ENCODE measurements at regions not wholly inside any gene's neighbourhood (a gene's known extent, or its start where the extent isn't known, plus 50 kb on each side); places are given as distances from the start of the nearest gene placed in this dataset.

GRCh38 chr12:98180603-98181002 lies 334.8 kb upstream of the TMPO start:
- BruUV-seq (replicated peaks), result no TSS peak
- H3K4me1 ChIP-seq (replicated peaks in 1 of 2; ENCODE audit: control insufficient read depth in 2 of 2, insufficient read depth in 2 of 2, low read length in 2 of 2), result no peaks in the 10 kb centered on the region
- CTCF ChIA-PET (ENCODE audit: low intra/inter-chr PET ratio), result no interaction called here

More at GRCh38 chr12:98180603-98181002, 334.8 kb upstream of the TMPO start:
- in situ Hi-C loops (cut with MboI) (no loop called here), intact Hi-C loops (cut with micrococcal nuclease) (no loop called here)
- Histone ChIP-seq H3K4me2 (ENCODE audit: insufficient read depth, low read length) (no peak overlapping the region), H3K9me1 (ENCODE audit: control insufficient read depth, insufficient read depth, low read length) (no peaks in the 10 kb centered on the region), H3K27me3 (ENCODE audit: control insufficient read depth in 2 of 2, insufficient read depth in 2 of 2, low read length in 2 of 2) (no peaks in the 10 kb centered on the region), H3K4me3 (no peak overlapping the region), H4K20me1 (replicated peaks; ENCODE audit: control insufficient read depth, insufficient read depth, low read length) (no peaks in the 10 kb centered on the region), H3K9ac (ENCODE audit: insufficient read depth in 1 of 2, low read depth in 2 of 2, low read length in 2 of 2) (no peak overlapping the region), H3K36me3 (ENCODE audit: control insufficient read depth, insufficient read depth, low read length) (no peaks in the 10 kb centered on the region), H3K27ac (ENCODE audit: extremely low read depth, low read depth, low read length) (no peak overlapping the region), H2AFZ (ENCODE audit: low read depth, low read length) (no peak overlapping the region), H3K9me3 (replicated peaks; ENCODE audit: control insufficient read depth, insufficient read depth, low read depth, low read length) (no peaks in the 10 kb centered on the region; the same call in 1 of the 2 replicates), H3K79me2 (ENCODE audit: control insufficient read depth, insufficient read depth, low read length) (no peaks in the 10 kb centered on the region)
- ATAC-seq, result no peak
- WGBS (ENCODE audit: insufficient coverage, low coverage, missing lambda C conversion rate), result 0% methylated on average over 13 of the region's 13 CpGs
- TF ChIP-seq FOXP1 (CRISPR knock-in tag; IDR thresholded peaks at IDR 0.05) (no peak), NONO (IDR thresholded peaks at IDR 0.05; ENCODE audit: low read depth in 2 of 2, low read length in 1 of 2) (no peak), BDP1 (IDR thresholded peaks at IDR 0.05; ENCODE audit: insufficient read depth, insufficient read length) (no peak), E4F1 (CRISPR knock-in tag; IDR thresholded peaks at IDR 0.05; ENCODE audit: borderline replicate concordance) (no peak), HCFC1 (IDR thresholded peaks at IDR 0.05; ENCODE audit: low read depth, low read length) (no peak)
- TF ChIP-seq, protein P1, sequence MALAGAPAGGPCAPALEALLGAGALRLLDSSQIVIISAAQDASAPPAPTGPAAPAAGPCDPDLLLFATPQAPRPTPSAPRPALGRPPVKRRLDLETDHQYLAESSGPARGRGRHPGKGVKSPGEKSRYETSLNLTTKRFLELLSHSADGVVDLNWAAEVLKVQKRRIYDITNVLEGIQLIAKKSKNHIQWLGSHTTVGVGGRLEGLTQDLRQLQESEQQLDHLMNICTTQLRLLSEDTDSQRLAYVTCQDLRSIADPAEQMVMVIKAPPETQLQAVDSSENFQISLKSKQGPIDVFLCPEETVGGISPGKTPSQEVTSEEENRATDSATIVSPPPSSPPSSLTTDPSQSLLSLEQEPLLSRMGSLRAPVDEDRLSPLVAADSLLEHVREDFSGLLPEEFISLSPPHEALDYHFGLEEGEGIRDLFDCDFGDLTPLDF (CRISPR knock-in tag; IDR thresholded peaks at IDR 0.05), result no peak
- no peak for FAIRE-seq
- POLR2A ChIA-PET, result no interaction called here
- DNase-seq (ENCODE audit: extremely low read depth in 1 of 4, low spot score in 3 of 4), result no peak

All from K562 (cell line).